ENCODE measurements at regions not wholly inside any gene's neighbourhood (a gene's known extent, or its start where the extent isn't known, plus 50 kb on each side); places are given as distances from the start of the nearest gene placed in this dataset.
"Not testable (repeated sequence)": the region's sequence is repeated elsewhere in the genome, so short reads cannot be mapped to it uniquely, and the experiment has no call there.

DNA sequence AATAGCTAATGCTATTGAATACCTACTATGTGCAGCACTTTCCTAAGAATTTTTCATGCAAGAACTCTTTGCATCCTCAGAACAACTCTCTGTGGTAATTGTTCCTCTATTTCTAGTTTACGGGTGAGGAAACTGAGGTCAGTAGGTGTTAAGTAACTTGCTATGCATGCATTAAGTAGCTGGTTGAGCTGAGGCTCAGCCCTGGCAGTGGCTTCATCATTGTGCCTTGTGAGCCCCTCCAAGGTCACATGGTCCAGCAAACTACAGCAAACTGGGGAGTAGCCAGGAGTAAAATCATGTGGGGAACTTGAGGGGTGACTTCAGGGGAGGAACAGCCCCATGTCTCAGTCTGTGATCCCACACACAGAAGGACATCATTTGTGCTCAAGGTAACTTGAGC is 365.2 kb downstream of the BCL2L11 start:
- intact Hi-C loops (cut with micrococcal nuclease); CTCF ChIA-PET; H3K4me1 ChIP-seq (ENCODE audit: control insufficient read depth in 2 of 2, insufficient read depth in 2 of 2, low read length in 2 of 2); H3K36me3 ChIP-seq (replicated peaks in 1 of 2; ENCODE audit: control extremely low read depth in 1 of 2, control insufficient read depth in 1 of 2, extremely low read depth in 1 of 2, insufficient read depth in 2 of 2, low read length in 1 of 2); H3K4me1 Mint-ChIP-seq; ATAC-seq (ENCODE audit: low read depth); H3K27ac ChIP-seq (ENCODE audit: low read length in 2 of 2); H4K20me1 ChIP-seq (ENCODE audit: control insufficient read depth, insufficient read depth, low read length, poor library complexity, severe bottlenecking); POLR2A ChIA-PET; DNase-seq; H3K9me3 ChIP-seq (ENCODE audit: control extremely low read depth in 1 of 3, control insufficient read depth in 2 of 3, insufficient read depth in 1 of 3, low read length in 2 of 3); H3K4me3 ChIP-seq (ENCODE audit: control extremely low read depth in 1 of 5, extremely low read depth in 1 of 5, insufficient read depth in 1 of 5, low read depth in 2 of 5, low read length in 4 of 5); H3K27me3 ChIP-seq (replicated peaks in 1 of 4; ENCODE audit: control extremely low read depth in 1 of 4, control insufficient read depth in 3 of 4, insufficient read depth in 4 of 4, low read length in 3 of 4); H3K79me2 ChIP-seq (ENCODE audit: control insufficient read depth, insufficient read depth, low read length); H2AFZ ChIP-seq (ENCODE audit: insufficient read depth, low read depth, low read length, poor library complexity, severe bottlenecking); H3K9me3 Mint-ChIP-seq (ENCODE audit: insufficient read depth); H3K4me3 Mint-ChIP-seq; H3K4me2 ChIP-seq (replicated peaks; ENCODE audit: low read depth, low read length, poor library complexity, severe bottlenecking); H3K9ac ChIP-seq (ENCODE audit: low read length); H3K27me3 Mint-ChIP-seq; H3K27ac Mint-ChIP-seq: not testable (repeated sequence)
- WGBS (ENCODE audit: insufficient coverage) = no CpG with 5 or more reads among the region's 1 CpG

DNA sequence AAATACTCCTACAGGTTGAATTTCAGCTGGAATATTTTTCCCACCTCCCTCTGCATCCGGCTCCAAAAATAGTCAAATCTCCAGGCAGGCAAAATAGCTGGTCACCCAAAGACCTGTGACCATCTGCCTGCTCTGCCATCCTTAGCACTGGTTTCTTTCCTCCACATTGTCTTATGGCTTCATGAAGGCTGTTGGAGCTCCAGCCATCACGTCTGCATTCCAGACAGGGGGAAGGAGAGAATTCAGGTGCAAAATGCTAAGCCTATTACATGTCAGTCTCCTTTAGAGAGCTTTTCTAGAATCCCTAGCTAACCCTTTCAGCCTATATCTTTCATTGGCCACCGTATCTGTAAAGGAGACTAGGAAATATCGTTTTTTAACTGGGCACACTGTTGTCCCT is 367.7 kb downstream of the BCL2L11 start:
- CTCF ChIA-PET; H3K9me3 Mint-ChIP-seq (ENCODE audit: insufficient read depth); DNase-seq; H3K27me3 Mint-ChIP-seq; H3K79me2 ChIP-seq (ENCODE audit: control insufficient read depth, insufficient read depth, low read length); H3K4me3 ChIP-seq (ENCODE audit: control extremely low read depth in 1 of 5, extremely low read depth in 1 of 5, insufficient read depth in 1 of 5, low read depth in 2 of 5, low read length in 4 of 5); H3K4me3 Mint-ChIP-seq; POLR2A ChIA-PET; H3K4me1 ChIP-seq (ENCODE audit: control insufficient read depth in 2 of 2, insufficient read depth in 2 of 2, low read length in 2 of 2); H4K20me1 ChIP-seq (ENCODE audit: control insufficient read depth, insufficient read depth, low read length, poor library complexity, severe bottlenecking); H3K27ac Mint-ChIP-seq; H3K36me3 ChIP-seq (replicated peaks in 1 of 2; ENCODE audit: control extremely low read depth in 1 of 2, control insufficient read depth in 1 of 2, extremely low read depth in 1 of 2, insufficient read depth in 2 of 2, low read length in 1 of 2); H3K9ac ChIP-seq (ENCODE audit: low read length); H3K4me2 ChIP-seq (replicated peaks; ENCODE audit: low read depth, low read length, poor library complexity, severe bottlenecking); intact Hi-C loops (cut with micrococcal nuclease); ATAC-seq (ENCODE audit: low read depth); H3K9me3 ChIP-seq (ENCODE audit: control extremely low read depth in 1 of 3, control insufficient read depth in 2 of 3, insufficient read depth in 1 of 3, low read length in 2 of 3); H3K27me3 ChIP-seq (replicated peaks in 1 of 4; ENCODE audit: control extremely low read depth in 1 of 4, control insufficient read depth in 3 of 4, insufficient read depth in 4 of 4, low read length in 3 of 4); H3K4me1 Mint-ChIP-seq; H2AFZ ChIP-seq (ENCODE audit: insufficient read depth, low read depth, low read length, poor library complexity, severe bottlenecking); H3K27ac ChIP-seq (ENCODE audit: low read length in 2 of 2): not testable (repeated sequence)
- WGBS (ENCODE audit: insufficient coverage) = 100% methylated on average over 1 of the region's 4 CpGs

DNA sequence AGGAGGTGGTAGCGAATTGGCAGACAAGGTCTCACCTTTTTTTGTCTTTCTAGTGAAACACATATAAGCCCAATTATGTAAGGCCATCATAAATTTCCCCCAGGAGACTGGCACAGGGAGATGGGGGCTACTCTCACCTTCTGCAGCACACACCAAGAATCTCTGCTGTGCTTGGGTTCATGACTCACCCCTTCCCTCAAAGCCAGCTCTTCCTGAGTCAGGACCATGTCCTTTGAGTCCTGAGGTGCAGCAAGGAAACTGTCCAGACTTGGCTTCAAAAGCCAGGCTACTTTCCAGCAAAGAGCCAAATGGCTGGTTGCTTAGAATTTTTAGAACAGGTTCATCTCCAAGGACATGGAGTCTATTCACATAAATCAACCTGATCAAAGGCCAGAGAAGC is 368.7 kb downstream of the BCL2L11 start:
- H2AFZ ChIP-seq (ENCODE audit: insufficient read depth, low read depth, low read length, poor library complexity, severe bottlenecking); CTCF ChIA-PET; H3K27ac ChIP-seq (ENCODE audit: low read length in 2 of 2); H3K4me1 ChIP-seq (ENCODE audit: control insufficient read depth in 2 of 2, insufficient read depth in 2 of 2, low read length in 2 of 2); H3K27me3 Mint-ChIP-seq; H4K20me1 ChIP-seq (ENCODE audit: control insufficient read depth, insufficient read depth, low read length, poor library complexity, severe bottlenecking); H3K36me3 ChIP-seq (replicated peaks in 1 of 2; ENCODE audit: control extremely low read depth in 1 of 2, control insufficient read depth in 1 of 2, extremely low read depth in 1 of 2, insufficient read depth in 2 of 2, low read length in 1 of 2); H3K9me3 Mint-ChIP-seq (ENCODE audit: insufficient read depth); H3K9me3 ChIP-seq (ENCODE audit: control extremely low read depth in 1 of 3, control insufficient read depth in 2 of 3, insufficient read depth in 1 of 3, low read length in 2 of 3); POLR2A ChIA-PET; H3K79me2 ChIP-seq (ENCODE audit: control insufficient read depth, insufficient read depth, low read length); H3K9ac ChIP-seq (ENCODE audit: low read length); H3K4me1 Mint-ChIP-seq; H3K4me3 ChIP-seq (ENCODE audit: control extremely low read depth in 1 of 5, extremely low read depth in 1 of 5, insufficient read depth in 1 of 5, low read depth in 2 of 5, low read length in 4 of 5); ATAC-seq (ENCODE audit: low read depth); H3K27me3 ChIP-seq (replicated peaks in 1 of 4; ENCODE audit: control extremely low read depth in 1 of 4, control insufficient read depth in 3 of 4, insufficient read depth in 4 of 4, low read length in 3 of 4); DNase-seq; intact Hi-C loops (cut with micrococcal nuclease); H3K4me3 Mint-ChIP-seq; H3K4me2 ChIP-seq (replicated peaks; ENCODE audit: low read depth, low read length, poor library complexity, severe bottlenecking); H3K27ac Mint-ChIP-seq: not testable (repeated sequence)
- no CpG with 5 or more reads among the region's 1 CpG for WGBS (ENCODE audit: insufficient coverage)

DNA sequence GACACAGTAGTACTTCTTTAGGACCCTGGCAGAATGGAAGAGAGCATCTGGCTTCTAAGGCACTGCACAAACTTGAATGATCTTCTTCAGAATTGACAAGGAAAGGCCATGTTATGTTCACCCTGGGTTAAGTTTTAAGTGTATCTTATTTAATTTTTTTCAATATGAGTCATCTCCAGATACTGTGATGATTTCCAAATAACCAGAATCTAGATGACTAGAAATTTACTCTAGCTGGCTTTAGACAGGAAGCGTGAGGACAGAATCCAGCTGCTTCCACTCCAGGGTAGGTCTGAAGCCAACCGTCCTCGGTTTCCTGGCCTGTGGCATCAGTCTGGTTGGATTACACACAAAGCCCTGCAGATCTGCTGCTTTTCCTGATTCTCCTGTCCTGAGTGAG is 370.5 kb downstream of the BCL2L11 start:
- H3K9ac ChIP-seq (ENCODE audit: low read length); ATAC-seq (ENCODE audit: low read depth); H3K36me3 ChIP-seq (replicated peaks in 1 of 2; ENCODE audit: control extremely low read depth in 1 of 2, control insufficient read depth in 1 of 2, extremely low read depth in 1 of 2, insufficient read depth in 2 of 2, low read length in 1 of 2); DNase-seq; intact Hi-C loops (cut with micrococcal nuclease); H3K9me3 Mint-ChIP-seq (ENCODE audit: insufficient read depth); H3K79me2 ChIP-seq (ENCODE audit: control insufficient read depth, insufficient read depth, low read length); H3K27me3 ChIP-seq (replicated peaks in 1 of 4; ENCODE audit: control extremely low read depth in 1 of 4, control insufficient read depth in 3 of 4, insufficient read depth in 4 of 4, low read length in 3 of 4); H4K20me1 ChIP-seq (ENCODE audit: control insufficient read depth, insufficient read depth, low read length, poor library complexity, severe bottlenecking); H3K27ac ChIP-seq (ENCODE audit: low read length in 2 of 2); H3K27me3 Mint-ChIP-seq; H2AFZ ChIP-seq (ENCODE audit: insufficient read depth, low read depth, low read length, poor library complexity, severe bottlenecking); H3K4me2 ChIP-seq (replicated peaks; ENCODE audit: low read depth, low read length, poor library complexity, severe bottlenecking); H3K4me3 ChIP-seq (ENCODE audit: control extremely low read depth in 1 of 5, extremely low read depth in 1 of 5, insufficient read depth in 1 of 5, low read depth in 2 of 5, low read length in 4 of 5); H3K4me1 Mint-ChIP-seq; H3K4me1 ChIP-seq (ENCODE audit: control insufficient read depth in 2 of 2, insufficient read depth in 2 of 2, low read length in 2 of 2); CTCF ChIA-PET; H3K27ac Mint-ChIP-seq; H3K4me3 Mint-ChIP-seq; H3K9me3 ChIP-seq (ENCODE audit: control extremely low read depth in 1 of 3, control insufficient read depth in 2 of 3, insufficient read depth in 1 of 3, low read length in 2 of 3); POLR2A ChIA-PET: not testable (repeated sequence)
- WGBS (ENCODE audit: insufficient coverage) = no CpG with 5 or more reads among the region's 3 CpGs
